ENCODE measurements at regions not wholly inside any gene's neighbourhood (a gene's known extent, or its start where the extent isn't known, plus 50 kb on each side); places are given as distances from the start of the nearest gene placed in this dataset.

GRCh38 chr14:96624661-96625425 is 122.7 kb downstream of the PAPOLA start:
- TF ChIP-seq CTCF (conservative IDR thresholded peaks at IDR 0.05; ENCODE audit: low read depth, low read length) (no peak), EZH2 (IDR thresholded peaks at IDR 0.05; ENCODE audit: borderline replicate concordance, low read depth, low read length, poor library complexity, severe bottlenecking) (no peak)
